ENCODE measurements at regions not wholly inside any gene's neighbourhood (a gene's known extent, or its start where the extent isn't known, plus 50 kb on each side); places are given as distances from the start of the nearest gene placed in this dataset.

GRCh38 chr9:99436616-99437015, 214.5 kb downstream of the SEC61B start:
- no peak for DNase-seq (ENCODE audit: low spot score)

GRCh38 chr9:99437145-99437544, 215.1 kb downstream of the SEC61B start:
- DNase-seq (ENCODE audit: low spot score) = no peak

- no peak for DNase-seq (ENCODE audit: low spot score)
Measured at GRCh38 chr9:99438596-99438995, 216.5 kb downstream of the SEC61B start.

GRCh38 chr9:99441829-99442228, 219.7 kb downstream of the SEC61B start:
- no peak for DNase-seq (ENCODE audit: low spot score)

GRCh38 chr9:99445371-99445891, 223.3 kb downstream of the SEC61B start:
- DNase-seq (ENCODE audit: low spot score) = no peak

GRCh38 chr9:99445920-99446319, 223.8 kb downstream of the SEC61B start:
- DNase-seq (ENCODE audit: low spot score) = no peak

GRCh38 chr9:99447951-99448350, 225.9 kb downstream of the SEC61B start:
- DNase-seq (ENCODE audit: low spot score) = no peak

- DNase-seq (ENCODE audit: low spot score) = no peak
Measured at GRCh38 chr9:99449726-99450125, 227.6 kb downstream of the SEC61B start.

- DNase-seq (ENCODE audit: low spot score) = no peak
Measured at GRCh38 chr9:99451112-99451606, 229.1 kb downstream of the SEC61B start.

GRCh38 chr9:99457406-99457805, 235.3 kb downstream of the SEC61B start:
- DNase-seq (ENCODE audit: low spot score) = no peak

- no peak for DNase-seq (ENCODE audit: low spot score)
Measured at GRCh38 chr9:99457981-99458380, 235.9 kb downstream of the SEC61B start.

- DNase-seq (ENCODE audit: low spot score) = no peak
Measured at GRCh38 chr9:99459919-99460318, 237.8 kb downstream of the SEC61B start.

GRCh38 chr9:99463131-99463530, 241.0 kb downstream of the SEC61B start:
- no peak for DNase-seq (ENCODE audit: low spot score)

- DNase-seq (ENCODE audit: low spot score) = no peak
Measured at GRCh38 chr9:99464568-99464967, 242.5 kb downstream of the SEC61B start.

GRCh38 chr9:99465231-99465907, 243.3 kb downstream of the SEC61B start:
- no peak for DNase-seq (ENCODE audit: low spot score)

GRCh38 chr9:99466104-99466503, 244.0 kb downstream of the SEC61B start:
- DNase-seq (ENCODE audit: low spot score) = no peak

GRCh38 chr9:99466781-99467180, 244.7 kb downstream of the SEC61B start:
- no peak for DNase-seq (ENCODE audit: low spot score)

- no peak for DNase-seq (ENCODE audit: low spot score)
Measured at GRCh38 chr9:99471033-99471432, 249.0 kb downstream of the SEC61B start.

GRCh38 chr9:99472240-99472915, 250.3 kb downstream of the SEC61B start:
- DNase-seq (ENCODE audit: low spot score) = no peak

- DNase-seq (ENCODE audit: low spot score) = no peak
Measured at GRCh38 chr9:99472916-99473245, 250.8 kb downstream of the SEC61B start.

GRCh38 chr9:99474186-99474585, 252.1 kb downstream of the SEC61B start:
- no peak for DNase-seq (ENCODE audit: low spot score)

- DNase-seq (ENCODE audit: low spot score) = no peak
Measured at GRCh38 chr9:99475401-99476065, 253.5 kb downstream of the SEC61B start.

GRCh38 chr9:99478469-99479027, 256.5 kb downstream of the SEC61B start:
- DNase-seq (ENCODE audit: low spot score) = no peak

Measured in activated CD4-positive, alpha-beta T cell treated with anti-CD3 and anti-CD28 coated beads, Interleukin-2, Interleukin-4, amounts not matched to agents 100 ng/mL and 50 ng/mL, durations not matched to agents 16 hours and 8 hours (primary cell).